SK-N-SH (cell line): ENCODE measurements at regions not wholly inside any gene's neighbourhood (a gene's known extent, or its start where the extent isn't known, plus 50 kb on each side); places are given as distances from the start of the nearest gene placed in this dataset.

Experiments used
- CTCF ChIA-PET: fragments of 300-600, 350-600 bp; formaldehyde crosslinking; extraction: SDS; loops from one replicate; lab custom pipeline; 2021; lab: Yijun Ruan, JAX
- POLR2A ChIA-PET: fragments of 350-600 bp; sonication (Branson Sonifier 250); formaldehyde crosslinking; extraction: SDS; loops from one replicate; lab custom pipeline; 2020; ENCODE audit warnings: antibody characterized with exemption, inconsistent platforms; lab: Yijun Ruan, JAX
- DNase-seq: peaks from one replicate; pipeline ENCODE4 v3.0.0; 2012
- H2AFZ ChIP-seq: fragments of 200-600 bp; sonication (generic); 2 replicates; pipeline ENCODE4 v1.8.1; 2016; ENCODE audit warnings: antibody characterized with exemption, mild to moderate bottlenecking, low read depth
- H3F3A ChIP-seq: fragments of 200-600 bp; sonication (generic); replicated peaks from 2 replicates; pipeline ENCODE3; 2016; ENCODE audit warnings: antibody characterized with exemption, mild to moderate bottlenecking; ENCODE audit not compliant: insufficient read depth
- H3K27ac ChIP-seq, 2 experiments: fragments of 200-500 bp in 1 of 2; fragments of 200-600 bp in 1 of 2; sonication (Bioruptor generic) in 1 of 2; sonication (generic), shearing (Covaris generic) in 1 of 2; 2 replicates each; pipeline versions ENCODE4 v1.5.1 to v1.6.1; 2014 to 2016; ENCODE audit warnings: low read depth in 2 of 2, inconsistent platforms in 1 of 2, low read length in 1 of 2, mild to moderate bottlenecking in 1 of 2, mixed read lengths in 1 of 2
- H3K27me3 ChIP-seq: fragments of 200-600 bp; sonication (generic), shearing (Covaris generic); 2 replicates; pipeline ENCODE4 v1.6.1; 2016; ENCODE audit warnings: mixed run types; ENCODE audit not compliant: insufficient read depth
- H3K36me3 ChIP-seq, 2 experiments: fragments of 200-500 bp in 1 of 2; fragments of 200-600 bp in 1 of 2; sonication (Bioruptor generic) in 1 of 2; sonication (generic) in 1 of 2; replicated peaks in 1 of 2; 2 replicates each; pipeline versions ENCODE3 to v1.5.1; 2014 to 2016; ENCODE audit warnings: low read length in 1 of 2, mild to moderate bottlenecking in 1 of 2; ENCODE audit not compliant: insufficient read depth in 2 of 2, control insufficient read depth in 1 of 2
- H3K4me1 ChIP-seq, 2 experiments: fragments of 200-500 bp in 1 of 2; fragments of 200-600 bp in 1 of 2; sonication (Bioruptor generic) in 1 of 2; sonication (generic), shearing (Covaris generic) in 1 of 2; 2 replicates each; pipeline versions ENCODE4 v1.5.1 to v1.6.1; 2014 to 2016; ENCODE audit warnings: low read depth in 1 of 2, low read length in 1 of 2, mixed run types in 1 of 2; ENCODE audit not compliant: insufficient read depth in 2 of 2, control insufficient read depth in 1 of 2
- H3K4me2 ChIP-seq: fragments of 200-600 bp; sonication (generic), shearing (Covaris generic); 2 replicates; pipeline ENCODE4 v1.6.1; 2017; ENCODE audit warnings: mixed run types
- H3K4me3 ChIP-seq, 2 experiments: fragments of 200-500 bp in 1 of 2; fragments of 200-600 bp in 1 of 2; sonication (Bioruptor generic) in 1 of 2; sonication (generic), shearing (Covaris generic) in 1 of 2; 2 replicates each; pipeline versions ENCODE4 v1.5.1 to v1.8.1; 2014 to 2016; ENCODE audit warnings: low read depth in 2 of 2, inconsistent platforms in 1 of 2, low read length in 1 of 2, mild to moderate bottlenecking in 1 of 2, mixed read lengths in 1 of 2, moderate library complexity in 1 of 2
- H3K79me2 ChIP-seq: fragments of 200-600 bp; sonication (generic); 2 replicates; pipeline ENCODE4 v1.8.1; 2017; ENCODE audit warnings: mild to moderate bottlenecking; ENCODE audit not compliant: insufficient read depth
- H3K9ac ChIP-seq: fragments of 200-600 bp; sonication (generic); 2 replicates; pipeline ENCODE4 v1.6.1; 2017; ENCODE audit warnings: mixed run types
- H3K9me2 ChIP-seq: fragments of 200-600 bp; sonication (generic); 2 replicates; pipeline ENCODE4 v1.6.1; 2017; ENCODE audit warnings: mixed run types
- H3K9me3 ChIP-seq: fragments of 200-600 bp; sonication (generic); 2 replicates; pipeline ENCODE4 v1.6.1; 2017; ENCODE audit warnings: mixed run types, mild to moderate bottlenecking, moderate library complexity
- H4K20me1 ChIP-seq: fragments of 200-600 bp; sonication (generic); 2 replicates; pipeline ENCODE4 v1.6.1; 2017; ENCODE audit warnings: mild to moderate bottlenecking, mixed run types; ENCODE audit not compliant: insufficient read depth
- CHD2 ChIP-seq: fragments of 150-350 bp; IDR thresholded peaks from 2 replicates; pipeline ENCODE4 v1.6.1; 2018; ENCODE audit warnings: low read length; ENCODE audit not compliant: partially characterized antibody
- ELF1 ChIP-seq: IDR thresholded peaks from 2 replicates; pipeline ENCODE4 v1.4.0; 2012
- EZH2phosphoT487 ChIP-seq: fragments of 200-600 bp; sonication (generic); IDR thresholded peaks from 2 replicates; pipeline ENCODE4 v1.6.1; 2017; ENCODE audit warnings: low read depth, mixed run types, mild to moderate bottlenecking, antibody characterized with exemption, moderate library complexity, borderline replicate concordance
- FOSL2 ChIP-seq: IDR thresholded peaks from 2 replicates; pipeline ENCODE4 v1.4.0; 2012; ENCODE audit warnings: low read depth, mild to moderate bottlenecking, moderate library complexity, borderline replicate concordance
- GABPA ChIP-seq: IDR thresholded peaks from 2 replicates; pipeline ENCODE4 v1.4.0; 2012; ENCODE audit warnings: low read depth, mild to moderate bottlenecking
- NFIC ChIP-seq: IDR thresholded peaks from 2 replicates; pipeline ENCODE4 v1.4.0; 2012; ENCODE audit warnings: borderline replicate concordance
- NRF1 ChIP-seq: IDR thresholded peaks from 2 replicates; pipeline ENCODE4 v1.6.1; 2012; ENCODE audit warnings: low read depth, mild to moderate bottlenecking, low read length
- RAD21 ChIP-seq: IDR thresholded peaks from 2 replicates; pipeline ENCODE4 v1.6.1; 2012; ENCODE audit warnings: mild to moderate bottlenecking, low read length
- RCOR1 ChIP-seq: fragments of 150-350 bp; IDR thresholded peaks from 2 replicates; pipeline ENCODE4 v1.6.1; 2017; ENCODE audit warnings: antibody characterized with exemption, low read length
- RFX5 ChIP-seq: IDR thresholded peaks from 2 replicates; pipeline ENCODE4 v1.6.1; 2012; ENCODE audit warnings: mild to moderate bottlenecking, improper control_type of control experiment, low read length
- RXRA ChIP-seq: IDR thresholded peaks from 2 replicates; pipeline ENCODE4 v1.4.0; 2012; ENCODE audit warnings: low read depth, mild to moderate bottlenecking, borderline replicate concordance
- SIN3A ChIP-seq: IDR thresholded peaks from 2 replicates; pipeline ENCODE4 v1.6.1; 2012; ENCODE audit warnings: low read depth, mild to moderate bottlenecking, low read length, moderate library complexity, borderline replicate concordance
- TAF1 ChIP-seq: IDR thresholded peaks from 2 replicates; pipeline ENCODE4 v1.6.1; 2012; ENCODE audit warnings: low read depth, mild to moderate bottlenecking, low read length, moderate library complexity, borderline replicate concordance
- USF1 ChIP-seq: IDR thresholded peaks from 2 replicates; pipeline ENCODE4 v1.4.0; 2012; ENCODE audit warnings: low read depth, borderline replicate concordance
- YY1 ChIP-seq: IDR thresholded peaks from 2 replicates; pipeline ENCODE4 v1.4.0; 2012; ENCODE audit warnings: low read depth, mild to moderate bottlenecking
- ZBTB33 ChIP-seq: IDR thresholded peaks from 2 replicates; pipeline ENCODE4 v1.4.0; 2012; ENCODE audit warnings: low read depth, borderline replicate concordance
- WGBS: methylation state at CpG from one replicate; pipeline ENCODE4 v1.1.6; 2017; ENCODE audit warnings: low lambda C conversion rate; 5-methylcytosine and 5-hydroxymethylcytosine counted together
- TF ChIP-seq, protein P1 (sequence below): IDR thresholded peaks from 2 replicates; pipeline ENCODE4 v1.6.1; 2012; ENCODE audit warnings: mild to moderate bottlenecking, low read depth, low read length, moderate library complexity
- TF ChIP-seq, protein P2 (sequence below): fragments of 150-350 bp; IDR thresholded peaks from 2 replicates; pipeline ENCODE4 v1.6.1; 2016; ENCODE audit warnings: mild to moderate bottlenecking, low read depth, low read length
- TF ChIP-seq, protein P3 (sequence below): IDR thresholded peaks from 2 replicates; pipeline ENCODE4 v1.4.0; 2012; ENCODE audit warnings: low read depth
- TF ChIP-seq, protein P4 (sequence below): fragments of 150-350 bp; IDR thresholded peaks from 2 replicates; pipeline ENCODE4 v1.6.1; 2017; ENCODE audit warnings: antibody characterized with exemption, low read length, low read depth, borderline replicate concordance

- no peak for DNase-seq
- H3K9me3 ChIP-seq: no peaks in the 10 kb centered on the region
- no peak overlapping the region for H3K4me3 ChIP-seq
- WGBS: 59% methylated on average over 6 of the region's 6 CpGs
- TF ChIP-seq ELF1 (no peak), RAD21 (no peak), USF1 (no peak), RXRA (no peak), RCOR1 (no peak), FOSL2 (no peak), GABPA (no peak), NFIC (no peak), NRF1 (no peak), SIN3A (no peak), CHD2 (no peak), RFX5 (no peak), EZH2phosphoT487 (no peak), TAF1 (no peak), YY1 (no peak), ZBTB33 (no peak)
- TF ChIP-seq, protein P1, sequence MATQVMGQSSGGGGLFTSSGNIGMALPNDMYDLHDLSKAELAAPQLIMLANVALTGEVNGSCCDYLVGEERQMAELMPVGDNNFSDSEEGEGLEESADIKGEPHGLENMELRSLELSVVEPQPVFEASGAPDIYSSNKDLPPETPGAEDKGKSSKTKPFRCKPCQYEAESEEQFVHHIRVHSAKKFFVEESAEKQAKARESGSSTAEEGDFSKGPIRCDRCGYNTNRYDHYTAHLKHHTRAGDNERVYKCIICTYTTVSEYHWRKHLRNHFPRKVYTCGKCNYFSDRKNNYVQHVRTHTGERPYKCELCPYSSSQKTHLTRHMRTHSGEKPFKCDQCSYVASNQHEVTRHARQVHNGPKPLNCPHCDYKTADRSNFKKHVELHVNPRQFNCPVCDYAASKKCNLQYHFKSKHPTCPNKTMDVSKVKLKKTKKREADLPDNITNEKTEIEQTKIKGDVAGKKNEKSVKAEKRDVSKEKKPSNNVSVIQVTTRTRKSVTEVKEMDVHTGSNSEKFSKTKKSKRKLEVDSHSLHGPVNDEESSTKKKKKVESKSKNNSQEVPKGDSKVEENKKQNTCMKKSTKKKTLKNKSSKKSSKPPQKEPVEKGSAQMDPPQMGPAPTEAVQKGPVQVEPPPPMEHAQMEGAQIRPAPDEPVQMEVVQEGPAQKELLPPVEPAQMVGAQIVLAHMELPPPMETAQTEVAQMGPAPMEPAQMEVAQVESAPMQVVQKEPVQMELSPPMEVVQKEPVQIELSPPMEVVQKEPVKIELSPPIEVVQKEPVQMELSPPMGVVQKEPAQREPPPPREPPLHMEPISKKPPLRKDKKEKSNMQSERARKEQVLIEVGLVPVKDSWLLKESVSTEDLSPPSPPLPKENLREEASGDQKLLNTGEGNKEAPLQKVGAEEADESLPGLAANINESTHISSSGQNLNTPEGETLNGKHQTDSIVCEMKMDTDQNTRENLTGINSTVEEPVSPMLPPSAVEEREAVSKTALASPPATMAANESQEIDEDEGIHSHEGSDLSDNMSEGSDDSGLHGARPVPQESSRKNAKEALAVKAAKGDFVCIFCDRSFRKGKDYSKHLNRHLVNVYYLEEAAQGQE: no peak
- TF ChIP-seq, protein P2, sequence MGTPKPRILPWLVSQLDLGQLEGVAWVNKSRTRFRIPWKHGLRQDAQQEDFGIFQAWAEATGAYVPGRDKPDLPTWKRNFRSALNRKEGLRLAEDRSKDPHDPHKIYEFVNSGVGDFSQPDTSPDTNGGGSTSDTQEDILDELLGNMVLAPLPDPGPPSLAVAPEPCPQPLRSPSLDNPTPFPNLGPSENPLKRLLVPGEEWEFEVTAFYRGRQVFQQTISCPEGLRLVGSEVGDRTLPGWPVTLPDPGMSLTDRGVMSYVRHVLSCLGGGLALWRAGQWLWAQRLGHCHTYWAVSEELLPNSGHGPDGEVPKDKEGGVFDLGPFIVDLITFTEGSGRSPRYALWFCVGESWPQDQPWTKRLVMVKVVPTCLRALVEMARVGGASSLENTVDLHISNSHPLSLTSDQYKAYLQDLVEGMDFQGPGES: no peak
- TF ChIP-seq, protein P3, sequence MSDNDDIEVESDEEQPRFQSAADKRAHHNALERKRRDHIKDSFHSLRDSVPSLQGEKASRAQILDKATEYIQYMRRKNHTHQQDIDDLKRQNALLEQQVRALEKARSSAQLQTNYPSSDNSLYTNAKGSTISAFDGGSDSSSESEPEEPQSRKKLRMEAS: no peak
- TF ChIP-seq, protein P4, sequence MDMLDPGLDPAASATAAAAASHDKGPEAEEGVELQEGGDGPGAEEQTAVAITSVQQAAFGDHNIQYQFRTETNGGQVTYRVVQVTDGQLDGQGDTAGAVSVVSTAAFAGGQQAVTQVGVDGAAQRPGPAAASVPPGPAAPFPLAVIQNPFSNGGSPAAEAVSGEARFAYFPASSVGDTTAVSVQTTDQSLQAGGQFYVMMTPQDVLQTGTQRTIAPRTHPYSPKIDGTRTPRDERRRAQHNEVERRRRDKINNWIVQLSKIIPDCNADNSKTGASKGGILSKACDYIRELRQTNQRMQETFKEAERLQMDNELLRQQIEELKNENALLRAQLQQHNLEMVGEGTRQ: no peak
- H3K4me2 ChIP-seq: no peak overlapping the region
- H3K4me1 ChIP-seq: peaks cover 0 to 22% of the 10 kb centered on the region in 2 experiments; a peak in 1 of 4 replicates
- H3K9me2 ChIP-seq: no peaks in the 10 kb centered on the region
- no peaks in the 10 kb centered on the region for H3F3A ChIP-seq
- H3K9ac ChIP-seq: no peak overlapping the region
- H3K79me2 ChIP-seq: no peaks in the 10 kb centered on the region
- H3K27ac ChIP-seq: peak overlapping the region in 1 of 2 experiments; percentile 91; a peak in 1 of 4 replicates
- CTCF ChIA-PET: interaction anchor here (0.7 to 2.3 kb wide), 5 partner anchors 9 to 307 kb away, joined by 3 to 12 read pairs (median 3); no protein-coding TSS in a partner anchor
- POLR2A ChIA-PET: interaction anchor here (1.8 kb wide), 1 partner anchor 12 kb away, joined by 5 read pairs; no protein-coding TSS in a partner anchor
- H3K27me3 ChIP-seq: no peaks in the 10 kb centered on the region
- H2AFZ ChIP-seq: no peak overlapping the region
- H4K20me1 ChIP-seq: no peaks in the 10 kb centered on the region
- H3K36me3 ChIP-seq: no peaks in the 10 kb centered on the region
Observed at GRCh38 chr17:36741019-36741902, 139.9 kb downstream of the MRM1 start.
